Activated T-cell treated with anti-CD3 and anti-CD28 coated beads, Interleukin-2, amount 50 U/mL, for 72 hours (primary cell): ENCODE measurements at regions not wholly inside any gene's neighbourhood (a gene's known extent, or its start where the extent isn't known, plus 50 kb on each side); places are given as distances from the start of the nearest gene placed in this dataset.

Source experiments
- ATAC-seq, 2 donors: fragments of 150-1000 bp; cut with Tn5 transposase; replicated peaks in 1 of 2; 2 replicates each; pipeline ENCODE4 v1.10.0; 2021; ENCODE audit warnings: moderate library complexity in 2 of 2, mild to moderate bottlenecking in 1 of 2
- DNase-seq, 2 donors: peaks; one replicate each; pipeline ENCODE4 v3.0.0; 2021 to 2022; ENCODE audit warnings: mixed read lengths in 1 of 2
- H3K27ac Mint-ChIP-seq: one replicate; pipeline ENCODE4 v1.8.0; 2022; ENCODE audit warnings: mild to moderate bottlenecking, moderate library complexity, mixed read lengths
- H3K27me3 Mint-ChIP-seq: one replicate; pipeline ENCODE4 v1.8.0; 2022; ENCODE audit warnings: low read depth, mixed read lengths
- H3K36me3 Mint-ChIP-seq, 2 donors: one replicate each; pipeline ENCODE4 v1.8.0; 2022; ENCODE audit warnings: mixed read lengths in 2 of 2, mild to moderate bottlenecking in 1 of 2; ENCODE audit not compliant: insufficient read depth in 2 of 2
- H3K4me1 Mint-ChIP-seq: one replicate; pipeline ENCODE4 v1.8.0; 2022; ENCODE audit warnings: low read depth, mixed read lengths
- H3K4me3 Mint-ChIP-seq, 2 donors: one replicate each; pipeline ENCODE4 v1.8.0; 2022; ENCODE audit warnings: mild to moderate bottlenecking in 2 of 2, mixed read lengths in 2 of 2, moderate library complexity in 2 of 2
- H3K9me3 Mint-ChIP-seq, 2 donors: one replicate each; pipeline ENCODE4 v1.8.0; 2022; ENCODE audit warnings: mixed read lengths in 2 of 2

DNA sequence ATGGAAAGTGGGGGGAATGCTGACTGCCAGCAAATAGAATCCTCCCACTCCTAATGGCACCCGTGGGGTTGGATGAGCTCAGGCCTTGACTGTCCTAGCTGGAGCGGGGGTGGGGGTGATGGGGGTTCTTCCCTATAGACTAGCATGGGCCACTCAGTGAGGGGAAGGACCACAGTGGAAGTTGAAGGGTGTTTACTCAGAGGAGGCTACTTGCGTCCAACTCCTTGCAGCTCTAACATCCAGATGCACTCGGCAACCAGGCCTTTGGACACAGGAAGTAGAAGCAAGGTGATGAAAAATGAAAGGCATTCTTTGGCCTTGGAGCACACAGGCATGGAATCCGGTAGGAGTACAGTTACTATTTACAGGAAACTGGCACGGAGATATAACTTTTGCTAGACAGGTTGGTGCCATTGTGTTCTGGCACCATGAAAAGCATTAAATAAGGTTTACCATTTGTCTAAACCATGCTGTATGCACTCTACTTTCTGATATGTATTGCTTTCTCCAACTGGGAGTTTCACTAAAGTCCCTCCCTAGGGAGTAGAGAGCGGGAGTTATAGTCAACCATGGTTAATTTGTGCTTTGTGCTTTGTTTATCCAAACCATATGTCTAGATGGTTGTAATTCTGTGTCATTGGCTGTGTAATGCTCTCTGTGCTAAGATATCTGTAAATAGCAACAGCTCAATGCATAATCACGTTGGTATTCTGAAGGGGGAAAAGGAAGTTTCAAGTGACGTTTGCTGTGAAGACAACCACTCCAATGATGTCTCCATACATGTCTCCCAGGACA is 125.3 kb downstream of the TSHZ3 start:
- Mint-ChIP-seq H3K4me3 (no peak overlapping the region), H3K27ac (no peak overlapping the region), H3K36me3 (peaks cover 2 to 3% of the 10 kb centered on the region in 2 donors), H3K4me1 (peaks cover 9% of the 10 kb centered on the region), H3K9me3 (peaks cover 8 to 15% of the 10 kb centered on the region in 2 donors), H3K27me3 (peaks cover 6% of the 10 kb centered on the region)
- ATAC-seq (no peak), DNase-seq (no peak)

DNA sequence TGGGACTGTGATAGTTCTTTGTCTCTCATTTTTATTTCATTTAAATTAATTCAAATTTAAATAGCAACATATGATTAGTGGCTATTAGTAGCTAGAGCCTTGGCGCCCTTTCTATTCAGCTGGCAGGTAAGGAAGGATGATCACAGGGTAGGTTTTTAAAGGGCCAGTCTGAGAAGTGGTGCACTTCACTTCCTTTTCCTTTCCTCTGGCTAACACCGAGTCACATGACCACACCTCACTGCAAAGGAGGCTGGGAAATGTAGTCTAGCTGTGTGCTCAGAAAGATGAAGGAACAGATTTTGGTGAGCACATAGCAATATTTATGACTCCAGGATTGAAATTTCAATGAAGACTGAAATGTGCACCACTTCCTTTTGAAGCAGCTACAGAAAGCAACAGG is 128.7 kb downstream of the TSHZ3 start:
- ATAC-seq (peak; percentile 64 to 81), DNase-seq (peak; percentile 28 to 38)
- Mint-ChIP-seq H3K36me3 (no peaks in the 10 kb centered on the region), H3K27ac (no peak overlapping the region), H3K4me3 (no peak overlapping the region), H3K4me1 (peaks cover 9% of the 10 kb centered on the region), H3K9me3 (peaks cover 4 to 9% of the 10 kb centered on the region in 2 donors), H3K27me3 (no peaks in the 10 kb centered on the region)

DNA sequence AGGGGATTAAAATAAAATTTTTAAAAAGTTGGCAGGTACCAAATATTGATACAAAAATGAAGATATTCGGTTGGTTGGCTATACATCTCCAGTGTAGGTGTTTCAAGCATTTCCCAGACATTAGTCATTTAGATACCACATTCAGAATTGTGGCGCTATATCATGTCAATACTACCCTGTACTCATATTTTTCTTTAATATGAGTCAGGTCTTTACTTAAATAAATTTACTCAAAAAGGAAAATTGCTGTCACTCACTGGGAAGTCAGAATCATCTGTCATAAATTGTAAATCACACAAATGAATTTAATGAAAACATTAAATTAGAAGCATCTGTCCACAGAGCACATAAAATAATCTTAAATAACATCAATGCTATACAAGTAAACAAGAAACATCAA is 134.2 kb downstream of the TSHZ3 start:
- DNase-seq = no peak
- peaks cover 0 to 11% of the 10 kb centered on the region in 2 donors for H3K36me3 Mint-ChIP-seq
- no peaks in the 10 kb centered on the region for H3K27me3 Mint-ChIP-seq
- peaks cover 40% of the 10 kb centered on the region for H3K4me1 Mint-ChIP-seq
- peak overlapping the region; percentile 91 for H3K27ac Mint-ChIP-seq
- peak overlapping the region; percentile 74 to 89 for H3K4me3 Mint-ChIP-seq
- peak; percentile 58 to 62 for ATAC-seq
- peaks cover under 1 to 4% of the 10 kb centered on the region in 2 donors for H3K9me3 Mint-ChIP-seq

DNA sequence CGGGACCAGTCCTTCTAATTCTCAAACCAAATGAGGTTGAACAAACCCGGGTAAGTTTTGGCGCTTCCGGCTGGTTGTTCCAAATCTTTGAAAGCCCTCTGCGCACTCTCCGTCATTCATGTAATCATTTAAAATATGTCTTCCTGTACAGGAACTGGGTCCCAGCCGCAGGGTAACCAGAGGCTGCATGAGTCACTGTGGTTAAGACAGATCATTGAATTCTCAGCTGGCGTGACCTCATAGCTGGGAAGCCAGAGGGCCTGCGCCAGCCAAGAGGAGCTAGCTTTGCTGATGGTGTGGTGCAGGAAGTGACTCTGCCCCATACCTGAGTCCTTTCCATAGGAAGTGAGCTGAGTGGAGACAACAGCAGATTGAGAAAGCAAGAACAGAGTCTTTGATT is 135.2 kb downstream of the TSHZ3 start:
- DNase-seq = peak; percentile 89 to 93
- Mint-ChIP-seq H3K36me3 (peaks cover 0 to 11% of the 10 kb centered on the region in 2 donors), H3K4me1 (peaks cover 43% of the 10 kb centered on the region), H3K27me3 (no peaks in the 10 kb centered on the region), H3K9me3 (peaks cover 0 to 4% of the 10 kb centered on the region in 2 donors), H3K4me3 (peak overlapping the region; percentile 88 to 89), H3K27ac (peak overlapping the region; percentile 98)
- ATAC-seq = peak; percentile 97

DNA sequence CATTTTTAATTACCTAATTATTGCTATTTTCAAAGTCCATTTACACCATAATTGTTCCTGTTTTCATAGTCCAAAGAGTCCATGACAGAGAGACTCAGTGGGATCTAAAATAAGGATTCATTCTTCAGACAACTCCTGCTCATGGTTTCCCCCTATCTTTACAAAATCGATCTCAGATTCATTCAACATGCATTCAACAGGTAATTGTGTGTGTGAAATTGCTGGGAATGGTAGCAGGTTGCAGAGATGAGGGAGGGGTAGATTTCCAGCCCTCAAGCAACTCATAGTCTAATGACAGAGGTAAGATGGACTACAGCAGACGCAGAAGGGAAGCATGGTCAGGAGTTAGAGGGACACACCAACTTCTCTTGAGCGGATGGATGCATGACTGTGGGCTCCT is 138.1 kb downstream of the TSHZ3 start:
- H3K4me1 Mint-ChIP-seq = peaks cover 43% of the 10 kb centered on the region
- H3K27ac Mint-ChIP-seq = no peak overlapping the region
- H3K9me3 Mint-ChIP-seq = peaks cover 2 to 4% of the 10 kb centered on the region in 2 donors
- peaks cover 0 to 11% of the 10 kb centered on the region in 2 donors for H3K36me3 Mint-ChIP-seq
- H3K4me3 Mint-ChIP-seq = no peak overlapping the region
- DNase-seq = no peak
- H3K27me3 Mint-ChIP-seq = peaks cover 3% of the 10 kb centered on the region
- ATAC-seq = no peak

DNA sequence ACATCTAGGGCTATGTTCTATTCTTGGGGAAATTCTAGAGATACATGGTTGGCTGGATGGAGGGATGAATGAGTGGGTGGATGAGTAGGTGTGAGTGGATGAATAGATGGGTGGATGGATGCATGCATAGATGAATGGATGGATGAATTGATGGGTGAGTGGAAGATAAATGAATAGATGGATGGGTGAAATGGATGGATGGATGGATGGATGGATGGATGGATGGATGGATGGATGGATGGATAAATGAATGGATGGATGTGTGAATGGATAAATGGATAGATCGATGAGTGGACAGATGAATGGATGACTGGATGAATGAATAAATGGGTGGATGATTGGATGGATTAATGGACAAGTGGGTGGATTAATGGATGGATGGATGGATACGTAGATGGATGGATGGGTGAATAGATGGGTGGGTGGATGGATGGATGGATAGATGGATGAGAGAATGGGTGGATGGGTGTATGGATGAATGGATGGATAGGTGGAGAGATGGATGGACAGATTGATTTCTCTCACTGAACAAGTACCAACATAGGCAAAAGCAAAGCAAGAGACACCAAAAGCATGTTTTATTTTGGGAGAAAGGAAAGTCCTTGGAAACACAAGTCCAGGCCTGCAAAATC is 143.2 kb downstream of the TSHZ3 start:
- DNase-seq = no peak
- Mint-ChIP-seq H3K4me1 (peaks cover 12% of the 10 kb centered on the region), H3K36me3 (no peaks in the 10 kb centered on the region), H3K27me3 (peaks cover 41% of the 10 kb centered on the region), H3K4me3 (no peak overlapping the region), H3K9me3 (peaks cover 3 to 6% of the 10 kb centered on the region in 2 donors), H3K27ac (no peak overlapping the region)
- ATAC-seq = no peak

DNA sequence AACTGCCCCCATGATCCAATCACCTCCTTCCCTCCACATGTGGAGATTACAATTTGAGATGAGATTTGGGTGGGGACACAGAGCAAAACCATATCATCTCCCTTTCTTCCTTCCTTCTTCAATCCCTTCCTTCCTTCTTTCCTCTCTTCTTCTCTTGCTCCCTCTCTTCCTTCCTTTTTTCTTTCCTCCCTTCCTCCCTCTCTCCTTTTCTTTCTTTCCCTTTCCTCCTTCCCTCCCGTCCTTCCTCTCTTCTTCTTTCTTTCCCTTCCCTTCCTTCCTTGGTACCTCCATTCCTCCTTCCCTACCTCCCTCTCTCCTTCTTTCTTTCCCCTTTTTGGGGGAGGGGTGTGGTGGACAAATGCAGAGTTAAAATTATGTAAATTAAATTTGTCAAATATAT is 145.1 kb downstream of the TSHZ3 start:
- ATAC-seq (no peak), DNase-seq (no peak)
- H3K4me3 Mint-ChIP-seq = no peak overlapping the region
- no peaks in the 10 kb centered on the region for H3K36me3 Mint-ChIP-seq
- H3K9me3 Mint-ChIP-seq = peaks cover 3 to 6% of the 10 kb centered on the region in 2 donors
- H3K27me3 Mint-ChIP-seq = peaks cover 58% of the 10 kb centered on the region
- no peak overlapping the region for H3K27ac Mint-ChIP-seq
- H3K4me1 Mint-ChIP-seq = no peaks in the 10 kb centered on the region

DNA sequence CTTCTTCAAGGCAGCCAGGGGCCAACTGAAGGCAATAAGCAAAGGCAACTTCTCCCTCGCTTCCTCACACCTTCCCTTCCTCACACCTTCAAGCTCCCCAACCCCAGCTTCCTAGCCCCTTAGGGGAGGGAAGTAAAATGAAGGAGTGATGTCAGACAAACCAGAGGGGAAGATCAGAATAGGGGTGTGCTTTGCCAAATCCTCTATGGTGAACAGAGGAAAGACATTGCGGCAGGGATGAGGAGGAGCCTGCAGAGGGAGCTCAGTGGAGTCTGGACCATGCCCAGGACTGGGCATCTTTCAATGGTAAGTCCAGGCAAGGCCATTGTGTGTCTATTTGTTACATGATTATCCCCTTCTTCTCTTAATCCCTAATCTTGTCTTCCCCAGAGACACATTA is 164.0 kb downstream of the TSHZ3 start:
- no peak for DNase-seq
- Mint-ChIP-seq H3K4me3 (no peak overlapping the region), H3K27ac (no peak overlapping the region), H3K36me3 (peaks cover 4 to 5% of the 10 kb centered on the region in 2 donors), H3K9me3 (peaks cover 5% of the 10 kb centered on the region in 2 donors), H3K4me1 (no peaks in the 10 kb centered on the region), H3K27me3 (peaks cover 18% of the 10 kb centered on the region)
- ATAC-seq = no peak

DNA sequence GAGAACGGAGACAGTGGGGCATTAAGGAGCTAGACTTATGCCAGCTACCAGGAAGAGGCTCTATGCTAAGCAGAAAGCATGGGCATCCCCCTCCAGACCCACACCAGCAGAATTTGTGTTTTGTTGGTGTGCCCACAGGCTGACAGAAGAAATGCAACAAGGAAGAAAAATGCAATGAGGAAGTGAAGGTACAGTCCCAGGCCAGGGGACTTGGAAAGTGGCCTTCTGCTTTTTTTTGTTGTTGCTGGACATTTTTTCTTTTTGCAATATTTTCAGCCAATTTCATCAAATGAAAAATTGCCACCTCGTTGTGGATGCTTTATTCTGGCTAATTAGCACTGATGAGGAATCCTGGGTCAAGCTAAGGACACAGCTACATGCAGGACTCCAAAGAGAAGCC is 167.7 kb downstream of the TSHZ3 start:
- Mint-ChIP-seq H3K27ac (no peak overlapping the region), H3K27me3 (peaks cover 34% of the 10 kb centered on the region)

DNA sequence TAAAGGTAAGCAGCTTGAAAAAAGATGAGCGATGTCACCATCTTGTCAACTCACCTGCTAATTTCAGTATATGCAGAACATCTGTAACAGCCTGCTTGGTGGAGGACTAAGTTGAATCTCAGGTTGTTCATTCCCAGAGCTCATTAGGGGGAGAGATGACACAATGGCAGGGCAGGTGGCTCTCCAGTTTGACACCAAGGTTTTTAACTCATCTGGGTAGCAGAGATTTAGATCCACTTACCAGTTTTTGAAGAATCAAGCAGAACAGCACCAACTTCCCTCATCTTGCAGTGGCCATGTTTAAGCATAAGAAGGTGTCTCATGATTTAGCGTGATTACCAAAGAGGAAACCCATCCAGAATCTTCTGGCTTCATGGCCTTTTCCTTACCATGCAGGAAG is 168.3 kb downstream of the TSHZ3 start:
- Mint-ChIP-seq H3K27ac (no peak overlapping the region), H3K4me3 (no peak overlapping the region), H3K4me1 (no peaks in the 10 kb centered on the region), H3K9me3 (peaks cover 6 to 7% of the 10 kb centered on the region in 2 donors), H3K36me3 (no peaks in the 10 kb centered on the region), H3K27me3 (peaks cover 40% of the 10 kb centered on the region)
- no peak for DNase-seq
- no peak for ATAC-seq

More for the DNA sequence above, 167.7 kb downstream of the TSHZ3 start:
- DNase-seq (no peak), ATAC-seq (no peak)
- Mint-ChIP-seq H3K4me1 (no peaks in the 10 kb centered on the region), H3K36me3 (no peaks in the 10 kb centered on the region), H3K4me3 (no peak overlapping the region), H3K9me3 (peaks cover 7% of the 10 kb centered on the region in 2 donors)

DNA sequence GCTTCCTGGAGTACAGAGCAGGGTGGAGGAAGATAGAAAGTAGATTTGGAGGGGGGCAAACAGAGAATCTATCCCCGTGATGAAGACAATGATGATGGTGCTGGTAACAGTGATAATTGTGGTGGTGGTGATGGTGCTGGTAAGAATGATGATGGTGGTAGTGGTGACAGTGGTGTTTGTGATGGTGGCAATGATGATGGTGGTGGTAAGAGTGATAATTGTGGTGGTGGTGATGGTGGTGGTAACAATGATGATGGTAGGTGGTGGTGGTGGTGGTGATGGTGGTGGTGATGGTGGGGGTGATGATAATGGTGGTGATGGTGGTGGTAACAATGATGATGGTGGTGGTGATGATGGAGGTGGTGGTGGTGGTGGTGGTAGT is 169.8 kb downstream of the TSHZ3 start:
- Mint-ChIP-seq H3K27ac (no peak overlapping the region), H3K9me3 (peaks cover 5 to 7% of the 10 kb centered on the region in 2 donors)

DNA sequence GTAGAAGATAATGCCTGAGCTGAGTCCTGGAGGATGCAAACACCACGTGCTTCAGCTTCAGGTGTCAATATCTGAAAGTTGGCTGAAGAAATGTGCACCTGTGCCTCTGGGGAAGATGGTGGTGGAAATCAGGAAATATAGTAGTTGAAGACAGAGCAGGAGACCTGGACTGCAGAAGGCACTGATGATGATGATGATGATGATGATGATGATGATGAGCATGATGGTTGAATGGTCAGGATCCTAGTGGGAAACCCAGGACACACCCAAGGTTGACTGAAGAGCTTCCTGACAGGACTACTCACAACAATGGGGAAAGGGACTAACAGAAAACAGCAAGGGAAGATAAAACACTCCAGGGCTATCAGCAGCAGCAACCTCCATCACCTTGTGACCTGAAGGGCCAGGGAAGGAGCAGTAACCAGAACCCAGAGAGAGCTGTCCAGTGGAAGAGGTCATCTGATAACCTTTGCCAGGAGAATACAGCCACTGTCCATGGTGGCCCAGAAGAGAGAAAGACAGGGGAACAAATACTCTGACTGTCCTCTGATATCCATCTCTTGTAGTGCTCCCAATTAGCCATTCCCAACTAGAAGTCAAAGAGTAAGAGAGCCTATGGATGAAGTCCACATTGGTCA is 170.3 kb downstream of the TSHZ3 start:
- no peak for DNase-seq
- no peak overlapping the region for H3K4me3 Mint-ChIP-seq
- no peaks in the 10 kb centered on the region for H3K36me3 Mint-ChIP-seq
- no peak overlapping the region for H3K27ac Mint-ChIP-seq
- peaks cover 5 to 7% of the 10 kb centered on the region in 2 donors for H3K9me3 Mint-ChIP-seq
- H3K4me1 Mint-ChIP-seq = no peaks in the 10 kb centered on the region
- no peak for ATAC-seq
- H3K27me3 Mint-ChIP-seq = peaks cover 42% of the 10 kb centered on the region

More for the DNA sequence above, 169.8 kb downstream of the TSHZ3 start:
- Mint-ChIP-seq H3K4me1 (no peaks in the 10 kb centered on the region), H3K4me3 (no peak overlapping the region), H3K36me3 (no peaks in the 10 kb centered on the region), H3K27me3 (peaks cover 46% of the 10 kb centered on the region)
- no peak for ATAC-seq
- no peak for DNase-seq

DNA sequence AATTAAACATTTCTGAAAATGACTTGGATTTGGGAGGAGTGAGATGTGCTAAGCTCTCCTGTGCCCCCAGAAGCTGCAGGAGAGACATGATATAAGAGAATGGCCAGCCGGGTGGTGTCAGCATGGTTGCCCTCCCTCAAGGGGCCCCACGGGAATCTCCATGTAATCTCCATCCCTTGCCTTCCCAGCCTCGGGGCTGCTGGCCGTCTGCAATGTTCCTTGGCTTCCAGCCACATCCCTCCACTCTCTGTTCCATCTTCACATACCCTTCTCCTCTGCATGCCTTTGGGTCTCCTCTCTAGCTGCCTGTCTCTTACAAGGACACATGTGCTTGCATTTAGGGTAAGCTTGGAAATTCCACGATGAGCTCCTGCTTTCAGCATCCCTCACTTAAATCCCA is 172.0 kb downstream of the TSHZ3 start:
- no peaks in the 10 kb centered on the region for H3K36me3 Mint-ChIP-seq
- no peaks in the 10 kb centered on the region for H3K4me1 Mint-ChIP-seq
- no peak for DNase-seq
- ATAC-seq = no peak
- no peak overlapping the region for H3K27ac Mint-ChIP-seq
- no peak overlapping the region for H3K4me3 Mint-ChIP-seq
- peaks cover 5 to 7% of the 10 kb centered on the region in 2 donors for H3K9me3 Mint-ChIP-seq
- H3K27me3 Mint-ChIP-seq = peaks cover 51% of the 10 kb centered on the region
